B cell (primary cell): ENCODE measurements at regions not wholly inside any gene's neighbourhood (a gene's known extent, or its start where the extent isn't known, plus 50 kb on each side); places are given as distances from the start of the nearest gene placed in this dataset.

Experiments
- EZH2 ChIP-seq: IDR thresholded peaks from 2 replicates; pipeline ENCODE4 v1.6.1; 2012; ENCODE audit warnings: borderline replicate concordance, low read depth, mild to moderate bottlenecking, moderate library complexity, low read length; ENCODE audit not compliant: insufficient read depth, poor library complexity, severe bottlenecking
- TF ChIP-seq, protein P1 (sequence below): fragments of 200-600 bp; IDR thresholded peaks from one replicate; pipeline ENCODE4 v1.8.0; 2022; ENCODE audit warnings: antibody characterized with exemption, mild to moderate bottlenecking

DNA sequence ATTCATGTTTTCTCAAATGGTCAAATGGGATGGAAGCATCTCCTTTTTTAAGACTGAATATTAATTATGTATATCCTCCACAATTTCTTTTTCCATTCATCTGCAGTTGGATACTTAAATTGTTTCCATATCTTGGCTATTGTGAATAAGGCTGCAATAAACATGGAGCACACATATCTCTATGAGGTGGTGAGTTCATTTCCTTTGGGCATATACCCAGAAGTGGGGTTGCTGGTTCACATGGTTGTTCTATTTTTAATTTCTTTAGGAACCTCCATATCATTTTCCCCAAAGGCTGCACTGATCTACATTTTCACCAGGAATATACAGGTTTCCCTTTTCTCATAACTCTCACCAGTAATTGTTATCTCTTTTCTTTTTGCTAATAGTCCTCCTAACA is 566.3 kb downstream of the KCTD12 start:
- TF ChIP-seq, protein P1, sequence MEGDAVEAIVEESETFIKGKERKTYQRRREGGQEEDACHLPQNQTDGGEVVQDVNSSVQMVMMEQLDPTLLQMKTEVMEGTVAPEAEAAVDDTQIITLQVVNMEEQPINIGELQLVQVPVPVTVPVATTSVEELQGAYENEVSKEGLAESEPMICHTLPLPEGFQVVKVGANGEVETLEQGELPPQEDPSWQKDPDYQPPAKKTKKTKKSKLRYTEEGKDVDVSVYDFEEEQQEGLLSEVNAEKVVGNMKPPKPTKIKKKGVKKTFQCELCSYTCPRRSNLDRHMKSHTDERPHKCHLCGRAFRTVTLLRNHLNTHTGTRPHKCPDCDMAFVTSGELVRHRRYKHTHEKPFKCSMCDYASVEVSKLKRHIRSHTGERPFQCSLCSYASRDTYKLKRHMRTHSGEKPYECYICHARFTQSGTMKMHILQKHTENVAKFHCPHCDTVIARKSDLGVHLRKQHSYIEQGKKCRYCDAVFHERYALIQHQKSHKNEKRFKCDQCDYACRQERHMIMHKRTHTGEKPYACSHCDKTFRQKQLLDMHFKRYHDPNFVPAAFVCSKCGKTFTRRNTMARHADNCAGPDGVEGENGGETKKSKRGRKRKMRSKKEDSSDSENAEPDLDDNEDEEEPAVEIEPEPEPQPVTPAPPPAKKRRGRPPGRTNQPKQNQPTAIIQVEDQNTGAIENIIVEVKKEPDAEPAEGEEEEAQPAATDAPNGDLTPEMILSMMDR = no peak
- no peak for TF ChIP-seq EZH2
